ENCODE measurements at regions not wholly inside any gene's neighbourhood (a gene's known extent, or its start where the extent isn't known, plus 50 kb on each side); places are given as distances from the start of the nearest gene placed in this dataset.

GRCh38 chr15:97084650-97085049 lies 754.1 kb downstream of the NR2F2 start:
- TF ChIP-seq CTCF (IDR thresholded peaks at IDR 0.05): no peak
- H3K9me3 ChIP-seq: no peaks in the 10 kb centered on the region
- H3K27ac ChIP-seq: no peak overlapping the region
- no peaks in the 10 kb centered on the region for H3K27me3 ChIP-seq
- H3K36me3 ChIP-seq: no peaks in the 10 kb centered on the region
- no peaks in the 10 kb centered on the region for H3K4me1 ChIP-seq
- DNase-seq (ENCODE audit: low spot score): no peak
- H3K4me3 ChIP-seq: no peak overlapping the region

DNA sequence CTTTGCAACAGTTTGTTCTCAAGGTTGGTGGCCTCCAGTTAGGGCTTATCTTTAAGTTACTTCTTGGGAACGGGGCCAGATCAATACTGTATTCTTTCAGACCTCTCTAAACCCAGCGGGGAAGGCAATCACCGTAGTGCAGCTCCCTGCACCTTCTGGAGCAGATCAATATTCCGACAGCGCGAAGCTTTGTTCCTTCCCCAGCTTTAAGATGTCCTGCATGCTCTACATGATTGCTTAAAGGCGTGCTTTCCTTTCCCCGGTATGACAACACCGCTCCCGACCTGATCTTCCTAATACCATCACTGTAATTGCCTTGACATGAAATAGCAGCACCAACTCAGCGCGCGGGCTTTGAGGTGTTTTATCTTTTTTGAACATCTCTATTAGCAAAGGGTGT lies 755.2 kb downstream of the NR2F2 start:
- TF ChIP-seq CTCF (IDR thresholded peaks at IDR 0.05): no peak
- DNase-seq (ENCODE audit: low spot score): no peak
- no peaks in the 10 kb centered on the region for H3K4me1 ChIP-seq

GRCh38 chr15:97087006-97087741 lies 756.7 kb downstream of the NR2F2 start:
- Histone ChIP-seq H3K27ac (no peak overlapping the region), H3K4me3 (no peak overlapping the region), H3K36me3 (no peaks in the 10 kb centered on the region), H3K27me3 (no peaks in the 10 kb centered on the region), H3K9me3 (no peaks in the 10 kb centered on the region), H3K4me1 (no peaks in the 10 kb centered on the region)
- TF ChIP-seq CTCF (IDR thresholded peaks at IDR 0.05): no peak
- DNase-seq (ENCODE audit: low spot score): no peak

More for the DNA sequence above, 755.2 kb downstream of the NR2F2 start:
- Histone ChIP-seq H3K27ac (no peak overlapping the region), H3K36me3 (no peaks in the 10 kb centered on the region), H3K9me3 (no peaks in the 10 kb centered on the region), H3K27me3 (no peaks in the 10 kb centered on the region), H3K4me3 (no peak overlapping the region)

DNA sequence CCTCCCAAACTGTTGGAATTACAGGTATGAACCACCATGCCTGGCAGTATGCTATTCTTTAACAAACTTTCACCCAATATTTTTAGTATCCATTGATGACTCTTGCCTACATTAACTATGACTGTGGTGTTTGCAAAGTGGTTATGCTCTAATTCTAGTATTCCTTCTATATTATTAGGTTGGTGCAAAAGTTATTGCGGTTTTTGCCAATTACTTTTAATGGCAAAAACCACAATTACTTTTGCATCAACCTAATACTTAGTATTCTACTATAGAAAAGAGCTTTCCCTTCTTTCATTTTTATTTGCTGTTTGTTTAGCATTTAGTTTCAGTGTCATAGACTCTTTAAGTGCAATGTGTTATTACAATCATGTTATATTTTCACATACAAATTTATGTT lies 760.6 kb downstream of the NR2F2 start:
- Histone ChIP-seq H3K27me3 (no peaks in the 10 kb centered on the region), H3K36me3 (no peaks in the 10 kb centered on the region)
- no peak for DNase-seq (ENCODE audit: low spot score)

DNA sequence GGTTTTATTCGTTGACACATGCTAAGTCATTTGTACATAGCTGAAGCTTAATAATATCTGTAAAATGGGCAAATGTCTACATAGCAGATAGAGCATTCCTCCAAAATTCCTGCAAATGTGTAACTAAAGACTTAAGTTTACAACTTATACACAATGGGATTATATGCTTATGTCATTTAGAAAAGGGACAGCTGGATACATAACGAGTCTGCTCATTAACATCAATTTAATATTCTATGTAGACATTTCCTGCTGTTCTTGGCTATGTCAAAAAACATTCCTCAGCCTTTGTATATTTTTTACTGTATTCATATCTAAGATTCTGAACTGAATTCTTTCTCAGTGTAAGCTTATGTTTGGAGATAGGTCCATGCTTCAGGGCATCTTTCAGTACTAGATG lies 762.2 kb downstream of the NR2F2 start:
- no peak for TF ChIP-seq CTCF (IDR thresholded peaks at IDR 0.05)
- H3K36me3 ChIP-seq: no peaks in the 10 kb centered on the region
- H3K9me3 ChIP-seq: no peaks in the 10 kb centered on the region
- DNase-seq (ENCODE audit: low spot score): no peak
- H3K4me3 ChIP-seq: no peak overlapping the region
- no peak overlapping the region for H3K27ac ChIP-seq
- H3K4me1 ChIP-seq: no peaks in the 10 kb centered on the region
- H3K27me3 ChIP-seq: no peaks in the 10 kb centered on the region

More for the DNA sequence above, 760.6 kb downstream of the NR2F2 start:
- TF ChIP-seq CTCF (IDR thresholded peaks at IDR 0.05): no peak
- Histone ChIP-seq H3K9me3 (no peaks in the 10 kb centered on the region), H3K4me1 (no peaks in the 10 kb centered on the region), H3K27ac (no peak overlapping the region), H3K4me3 (no peak overlapping the region)

DNA sequence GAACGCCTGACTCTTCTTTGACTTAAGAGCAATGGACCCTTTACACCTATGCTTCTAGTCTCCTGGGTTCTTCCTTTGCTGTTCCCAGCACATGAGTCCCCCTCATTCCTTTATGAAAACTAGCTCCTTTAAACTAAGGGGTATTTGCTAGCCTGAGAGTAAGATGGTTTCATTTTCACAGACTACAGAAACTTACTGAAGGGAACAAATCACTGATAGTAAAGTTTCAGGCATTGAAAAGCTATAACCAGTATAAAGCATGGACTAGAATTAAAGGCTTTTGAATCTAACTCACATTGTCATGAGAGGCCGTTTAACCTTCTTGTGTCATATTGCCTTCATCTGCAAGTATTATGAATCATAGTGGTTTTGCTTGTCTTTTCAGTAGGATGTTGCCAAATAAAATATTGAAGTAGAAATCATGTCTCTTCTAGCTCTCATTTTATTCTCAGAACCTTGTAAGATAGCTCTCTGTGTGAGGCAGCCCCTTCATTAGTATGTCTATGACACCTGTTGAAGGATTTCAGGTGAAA lies 765.9 kb downstream of the NR2F2 start:
- no peak for DNase-seq (ENCODE audit: low spot score)
- TF ChIP-seq CTCF (IDR thresholded peaks at IDR 0.05): no peak
- H3K4me3 ChIP-seq: no peak overlapping the region
- H3K27ac ChIP-seq: no peak overlapping the region
- no peaks in the 10 kb centered on the region for H3K4me1 ChIP-seq
- no peaks in the 10 kb centered on the region for H3K9me3 ChIP-seq
- no peaks in the 10 kb centered on the region for H3K36me3 ChIP-seq
- no peaks in the 10 kb centered on the region for H3K27me3 ChIP-seq
